HepG2 (cell line): ENCODE measurements at regions not wholly inside any gene's neighbourhood (a gene's known extent, or its start where the extent isn't known, plus 50 kb on each side); places are given as distances from the start of the nearest gene placed in this dataset.

Source experiments
- ELF1 ChIP-seq: sonication (generic); formaldehyde crosslinking; IDR thresholded peaks from 2 replicates; pipeline ENCODE4 v1.4.0; 2020; ENCODE audit warnings: missing genetic modification reagents
- HMGA1 ChIP-seq: sonication (generic); formaldehyde crosslinking; conservative IDR thresholded peaks from 2 replicates; pipeline ENCODE4 v1.4.0; 2020; ENCODE audit warnings: missing genetic modification reagents
- SOX6 ChIP-seq, 2 experiments: fragments of 450-650 bp in 1 of 2; sonication (generic) in 1 of 2; formaldehyde crosslinking in 1 of 2; IDR thresholded peaks; 2 replicates each; pipeline versions ENCODE4 v1.4.0 to v1.6.1; 2017 to 2020; ENCODE audit warnings: antibody characterized with exemption in 1 of 2, mild to moderate bottlenecking in 1 of 2, missing genetic modification reagents in 1 of 2
- ZNF317 ChIP-seq: sonication (generic); formaldehyde crosslinking; IDR thresholded peaks from 2 replicates; pipeline ENCODE4 v1.5.0; 2020; ENCODE audit warnings: mild to moderate bottlenecking, missing genetic modification reagents
- ZNF768 ChIP-seq: sonication (generic); formaldehyde crosslinking; IDR thresholded peaks from 2 replicates; pipeline ENCODE4 v1.4.0; 2020; ENCODE audit warnings: missing genetic modification reagents
- TF ChIP-seq, protein P1 (sequence below): sonication (generic); formaldehyde crosslinking; IDR thresholded peaks from 2 replicates; pipeline ENCODE4 v1.4.0; 2020; ENCODE audit warnings: missing genetic modification reagents
- TF ChIP-seq, protein P2 (sequence below): sonication (generic); formaldehyde crosslinking; conservative IDR thresholded peaks from 2 replicates; pipeline ENCODE4 v1.8.0; 2022; ENCODE audit warnings: missing genetic modification reagents
- TF ChIP-seq, protein P3 (sequence below): sonication (generic); formaldehyde crosslinking; IDR thresholded peaks from 2 replicates; pipeline ENCODE4 v1.5.1; 2020; ENCODE audit warnings: missing genetic modification reagents, mild to moderate bottlenecking, borderline replicate concordance
- TF ChIP-seq, protein P4 (sequence below): sonication (generic); formaldehyde crosslinking; IDR thresholded peaks from 2 replicates; pipeline ENCODE4 v1.5.0; 2020; ENCODE audit warnings: missing genetic modification reagents
- TF ChIP-seq, protein P5 (sequence below), 2 experiments: fragments of 450-650 bp in 1 of 2; sonication (generic) in 1 of 2; formaldehyde crosslinking in 1 of 2; IDR thresholded peaks; 2 replicates each; pipeline versions ENCODE4 v1.6.1 to v1.8.0; 2016 to 2022; ENCODE audit warnings: antibody characterized with exemption in 1 of 2, mild to moderate bottlenecking in 1 of 2, missing genetic modification reagents in 1 of 2

DNA sequence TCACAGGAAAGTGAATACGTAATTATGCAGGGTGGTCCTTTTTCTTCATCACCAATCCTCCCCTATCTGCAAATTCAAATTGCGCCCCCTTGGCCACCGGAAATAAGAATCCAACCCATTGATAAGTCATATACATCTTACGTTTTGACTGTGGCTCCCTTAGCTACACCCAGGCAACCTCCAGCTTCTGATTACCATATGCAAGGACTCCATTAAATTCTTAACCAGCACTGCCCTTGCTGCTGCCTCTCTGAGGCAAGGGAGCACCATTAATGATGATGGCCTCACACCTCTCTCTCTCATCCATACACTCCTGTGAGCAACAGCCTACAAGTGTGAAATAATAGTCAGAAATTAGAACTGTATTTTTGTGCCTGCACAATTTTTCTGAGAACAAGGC is 106.0 kb upstream of the NOCT start (continued):
- TF ChIP-seq, protein P1, sequence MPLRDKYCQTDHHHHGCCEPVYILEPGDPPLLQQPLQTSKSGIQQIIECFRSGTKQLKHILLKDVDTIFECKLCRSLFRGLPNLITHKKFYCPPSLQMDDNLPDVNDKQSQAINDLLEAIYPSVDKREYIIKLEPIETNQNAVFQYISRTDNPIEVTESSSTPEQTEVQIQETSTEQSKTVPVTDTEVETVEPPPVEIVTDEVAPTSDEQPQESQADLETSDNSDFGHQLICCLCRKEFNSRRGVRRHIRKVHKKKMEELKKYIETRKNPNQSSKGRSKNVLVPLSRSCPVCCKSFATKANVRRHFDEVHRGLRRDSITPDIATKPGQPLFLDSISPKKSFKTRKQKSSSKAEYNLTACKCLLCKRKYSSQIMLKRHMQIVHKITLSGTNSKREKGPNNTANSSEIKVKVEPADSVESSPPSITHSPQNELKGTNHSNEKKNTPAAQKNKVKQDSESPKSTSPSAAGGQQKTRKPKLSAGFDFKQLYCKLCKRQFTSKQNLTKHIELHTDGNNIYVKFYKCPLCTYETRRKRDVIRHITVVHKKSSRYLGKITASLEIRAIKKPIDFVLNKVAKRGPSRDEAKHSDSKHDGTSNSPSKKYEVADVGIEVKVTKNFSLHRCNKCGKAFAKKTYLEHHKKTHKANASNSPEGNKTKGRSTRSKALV (CRISPR knock-in tag): no peak
- TF ChIP-seq HMGA1: no peak
- TF ChIP-seq ELF1 (CRISPR knock-in tag): no peak
- TF ChIP-seq, protein P2, sequence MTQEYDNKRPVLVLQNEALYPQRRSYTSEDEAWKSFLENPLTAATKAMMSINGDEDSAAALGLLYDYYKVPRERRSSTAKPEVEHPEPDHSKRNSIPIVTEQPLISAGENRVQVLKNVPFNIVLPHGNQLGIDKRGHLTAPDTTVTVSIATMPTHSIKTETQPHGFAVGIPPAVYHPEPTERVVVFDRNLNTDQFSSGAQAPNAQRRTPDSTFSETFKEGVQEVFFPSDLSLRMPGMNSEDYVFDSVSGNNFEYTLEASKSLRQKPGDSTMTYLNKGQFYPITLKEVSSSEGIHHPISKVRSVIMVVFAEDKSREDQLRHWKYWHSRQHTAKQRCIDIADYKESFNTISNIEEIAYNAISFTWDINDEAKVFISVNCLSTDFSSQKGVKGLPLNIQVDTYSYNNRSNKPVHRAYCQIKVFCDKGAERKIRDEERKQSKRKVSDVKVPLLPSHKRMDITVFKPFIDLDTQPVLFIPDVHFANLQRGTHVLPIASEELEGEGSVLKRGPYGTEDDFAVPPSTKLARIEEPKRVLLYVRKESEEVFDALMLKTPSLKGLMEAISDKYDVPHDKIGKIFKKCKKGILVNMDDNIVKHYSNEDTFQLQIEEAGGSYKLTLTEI: no peak
- TF ChIP-seq, protein P3, sequence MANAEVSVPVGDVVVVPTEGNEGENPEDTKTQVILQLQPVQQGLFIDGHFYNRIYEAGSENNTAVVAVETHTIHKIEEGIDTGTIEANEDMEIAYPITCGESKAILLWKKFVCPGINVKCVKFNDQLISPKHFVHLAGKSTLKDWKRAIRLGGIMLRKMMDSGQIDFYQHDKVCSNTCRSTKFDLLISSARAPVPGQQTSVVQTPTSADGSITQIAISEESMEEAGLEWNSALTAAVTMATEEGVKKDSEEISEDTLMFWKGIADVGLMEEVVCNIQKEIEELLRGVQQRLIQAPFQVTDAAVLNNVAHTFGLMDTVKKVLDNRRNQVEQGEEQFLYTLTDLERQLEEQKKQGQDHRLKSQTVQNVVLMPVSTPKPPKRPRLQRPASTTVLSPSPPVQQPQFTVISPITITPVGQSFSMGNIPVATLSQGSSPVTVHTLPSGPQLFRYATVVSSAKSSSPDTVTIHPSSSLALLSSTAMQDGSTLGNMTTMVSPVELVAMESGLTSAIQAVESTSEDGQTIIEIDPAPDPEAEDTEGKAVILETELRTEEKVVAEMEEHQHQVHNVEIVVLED (CRISPR knock-in tag): no peak
- TF ChIP-seq, protein P4, sequence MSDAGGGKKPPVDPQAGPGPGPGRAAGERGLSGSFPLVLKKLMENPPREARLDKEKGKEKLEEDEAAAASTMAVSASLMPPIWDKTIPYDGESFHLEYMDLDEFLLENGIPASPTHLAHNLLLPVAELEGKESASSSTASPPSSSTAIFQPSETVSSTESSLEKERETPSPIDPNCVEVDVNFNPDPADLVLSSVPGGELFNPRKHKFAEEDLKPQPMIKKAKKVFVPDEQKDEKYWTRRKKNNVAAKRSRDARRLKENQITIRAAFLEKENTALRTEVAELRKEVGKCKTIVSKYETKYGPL: no peak
- TF ChIP-seq, protein P5, sequence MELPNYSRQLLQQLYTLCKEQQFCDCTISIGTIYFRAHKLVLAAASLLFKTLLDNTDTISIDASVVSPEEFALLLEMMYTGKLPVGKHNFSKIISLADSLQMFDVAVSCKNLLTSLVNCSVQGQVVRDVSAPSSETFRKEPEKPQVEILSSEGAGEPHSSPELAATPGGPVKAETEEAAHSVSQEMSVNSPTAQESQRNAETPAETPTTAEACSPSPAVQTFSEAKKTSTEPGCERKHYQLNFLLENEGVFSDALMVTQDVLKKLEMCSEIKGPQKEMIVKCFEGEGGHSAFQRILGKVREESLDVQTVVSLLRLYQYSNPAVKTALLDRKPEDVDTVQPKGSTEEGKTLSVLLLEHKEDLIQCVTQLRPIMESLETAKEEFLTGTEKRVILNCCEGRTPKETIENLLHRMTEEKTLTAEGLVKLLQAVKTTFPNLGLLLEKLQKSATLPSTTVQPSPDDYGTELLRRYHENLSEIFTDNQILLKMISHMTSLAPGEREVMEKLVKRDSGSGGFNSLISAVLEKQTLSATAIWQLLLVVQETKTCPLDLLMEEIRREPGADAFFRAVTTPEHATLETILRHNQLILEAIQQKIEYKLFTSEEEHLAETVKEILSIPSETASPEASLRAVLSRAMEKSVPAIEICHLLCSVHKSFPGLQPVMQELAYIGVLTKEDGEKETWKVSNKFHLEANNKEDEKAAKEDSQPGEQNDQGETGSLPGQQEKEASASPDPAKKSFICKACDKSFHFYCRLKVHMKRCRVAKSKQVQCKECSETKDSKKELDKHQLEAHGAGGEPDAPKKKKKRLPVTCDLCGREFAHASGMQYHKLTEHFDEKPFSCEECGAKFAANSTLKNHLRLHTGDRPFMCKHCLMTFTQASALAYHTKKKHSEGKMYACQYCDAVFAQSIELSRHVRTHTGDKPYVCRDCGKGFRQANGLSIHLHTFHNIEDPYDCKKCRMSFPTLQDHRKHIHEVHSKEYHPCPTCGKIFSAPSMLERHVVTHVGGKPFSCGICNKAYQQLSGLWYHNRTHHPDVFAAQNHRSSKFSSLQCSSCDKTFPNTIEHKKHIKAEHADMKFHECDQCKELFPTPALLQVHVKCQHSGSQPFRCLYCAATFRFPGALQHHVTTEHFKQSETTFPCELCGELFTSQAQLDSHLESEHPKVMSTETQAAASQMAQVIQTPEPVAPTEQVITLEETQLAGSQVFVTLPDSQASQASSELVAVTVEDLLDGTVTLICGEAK (IDR thresholded peaks at IDR 0.05): no peak
- TF ChIP-seq, protein P5 (CRISPR knock-in tag; IDR thresholded peaks at IDR 0.05): no peak
- no peak for TF ChIP-seq ZNF317 (CRISPR knock-in tag)
- TF ChIP-seq ZNF768 (CRISPR knock-in tag): no peak
- no peak for TF ChIP-seq SOX6 (IDR thresholded peaks at IDR 0.05)
- TF ChIP-seq SOX6 (CRISPR knock-in tag; IDR thresholded peaks at IDR 0.05): no peak
